ENCODE measurements at regions not wholly inside any gene's neighbourhood (a gene's known extent, or its start where the extent isn't known, plus 50 kb on each side); places are given as distances from the start of the nearest gene placed in this dataset.

DNA sequence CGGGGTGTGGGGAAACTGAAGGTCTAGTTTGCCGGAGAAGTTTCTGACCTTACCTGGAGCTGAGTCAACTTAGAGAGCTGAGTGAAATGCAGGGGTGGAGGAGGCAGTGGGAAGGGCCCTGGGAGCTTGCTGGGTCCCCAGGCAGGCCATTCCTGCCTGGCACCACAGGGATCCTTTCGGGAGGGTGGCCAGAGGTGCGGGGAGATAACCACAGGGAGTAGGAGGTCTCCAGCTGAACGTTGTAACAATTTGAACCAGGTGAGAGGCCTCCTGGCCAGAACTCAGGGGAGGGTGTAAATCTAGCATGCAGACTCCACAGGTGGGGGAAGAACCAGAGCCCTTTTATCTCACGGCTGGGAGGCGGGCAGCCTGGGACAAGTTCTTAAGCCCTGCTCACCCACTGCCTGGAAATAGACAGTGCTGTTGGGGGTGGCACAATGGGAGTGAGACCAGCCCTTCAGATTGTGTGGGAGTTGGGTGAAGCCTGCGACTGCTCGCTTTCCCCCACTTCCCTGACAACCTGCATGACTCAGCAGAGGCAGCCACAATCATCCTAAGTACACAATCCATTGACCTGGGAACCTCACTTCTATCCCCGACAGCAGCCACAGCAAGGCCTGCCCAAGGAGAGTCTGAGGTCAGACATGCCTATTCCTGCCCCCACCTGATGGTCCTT lies 247.4 kb downstream of the ADGRA3 start:
- Histone ChIP-seq H4K20me1 (replicated peaks; ENCODE audit: control insufficient read depth, insufficient read depth, low read length) (no peaks in the 10 kb centered on the region), H3K9me1 (ENCODE audit: control insufficient read depth, insufficient read depth, low read length) (no peaks in the 10 kb centered on the region), H3K4me3 (no peak overlapping the region), H3K9ac (ENCODE audit: insufficient read depth in 1 of 2, low read depth in 2 of 2, low read length in 2 of 2) (no peak overlapping the region), H2AFZ (ENCODE audit: low read depth, low read length) (no peak overlapping the region), H3K4me1 (replicated peaks in 1 of 2; ENCODE audit: control insufficient read depth in 2 of 2, insufficient read depth in 2 of 2, low read length in 2 of 2) (no peaks in the 10 kb centered on the region), H3K36me3 (ENCODE audit: control insufficient read depth, insufficient read depth, low read length) (no peaks in the 10 kb centered on the region), H3K27me3 (ENCODE audit: control insufficient read depth in 2 of 2, insufficient read depth in 2 of 2, low read length in 2 of 2) (no peaks in the 10 kb centered on the region), H3K9me3 (replicated peaks; ENCODE audit: control insufficient read depth, insufficient read depth, low read depth, low read length) (0 out of 2 replicates have a peak, but pooled peaks cover 1% of the 10 kb centered on the region), H3K79me2 (ENCODE audit: control insufficient read depth, insufficient read depth, low read length) (no peaks in the 10 kb centered on the region), H3K4me2 (ENCODE audit: insufficient read depth, low read length) (no peak overlapping the region), H3K27ac (ENCODE audit: extremely low read depth, low read depth, low read length) (no peak overlapping the region)
- in situ Hi-C loops (cut with MboI) = no loop called here
- intact Hi-C loops (cut with micrococcal nuclease) = no loop called here
- no TSS peak for BruUV-seq (replicated peaks)
- POLR2A ChIA-PET = no interaction called here
- DNase-seq (ENCODE audit: extremely low read depth in 1 of 4, low spot score in 3 of 4) (no peak), ATAC-seq (no peak), FAIRE-seq (no peak)
- 4% methylated on average over 9 of the region's 10 CpGs for WGBS (ENCODE audit: insufficient coverage, low coverage, missing lambda C conversion rate)
- CTCF ChIA-PET (ENCODE audit: low intra/inter-chr PET ratio) = no interaction called here
- no peak for TF ChIP-seq FOSL1 (tag; conservative IDR thresholded peaks at IDR 0.05)
- TF ChIP-seq, protein P1, sequence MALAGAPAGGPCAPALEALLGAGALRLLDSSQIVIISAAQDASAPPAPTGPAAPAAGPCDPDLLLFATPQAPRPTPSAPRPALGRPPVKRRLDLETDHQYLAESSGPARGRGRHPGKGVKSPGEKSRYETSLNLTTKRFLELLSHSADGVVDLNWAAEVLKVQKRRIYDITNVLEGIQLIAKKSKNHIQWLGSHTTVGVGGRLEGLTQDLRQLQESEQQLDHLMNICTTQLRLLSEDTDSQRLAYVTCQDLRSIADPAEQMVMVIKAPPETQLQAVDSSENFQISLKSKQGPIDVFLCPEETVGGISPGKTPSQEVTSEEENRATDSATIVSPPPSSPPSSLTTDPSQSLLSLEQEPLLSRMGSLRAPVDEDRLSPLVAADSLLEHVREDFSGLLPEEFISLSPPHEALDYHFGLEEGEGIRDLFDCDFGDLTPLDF (CRISPR knock-in tag; IDR thresholded peaks at IDR 0.05) = no peak

DNA sequence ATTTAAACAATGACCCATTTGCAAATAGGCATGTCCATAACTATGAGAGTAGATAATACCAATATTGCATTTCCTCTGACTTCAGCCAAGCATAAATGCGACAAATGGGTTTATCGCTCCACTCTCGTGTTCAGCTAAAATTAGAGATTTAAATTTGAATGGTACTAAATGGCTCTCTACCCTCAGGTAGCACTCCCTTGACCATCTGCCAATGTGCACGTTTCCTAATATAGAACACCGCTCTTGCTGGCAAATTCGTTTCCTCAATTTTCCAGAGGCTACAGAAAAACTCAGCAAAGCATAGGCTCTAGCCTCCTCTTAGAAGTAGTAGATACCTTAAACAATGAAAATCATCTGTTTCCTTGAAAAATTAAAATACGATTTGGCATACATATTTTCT lies 251.6 kb downstream of the ADGRA3 start:
- H3K27ac ChIP-seq (ENCODE audit: extremely low read depth, low read depth, low read length) = no peak overlapping the region
- H3K4me3 ChIP-seq = no peak overlapping the region
- intact Hi-C loops (cut with micrococcal nuclease) (no loop called here), in situ Hi-C loops (cut with MboI) (no loop called here)
- CTCF ChIA-PET (ENCODE audit: low intra/inter-chr PET ratio) = no interaction called here
- H3K36me3 ChIP-seq (ENCODE audit: control insufficient read depth, insufficient read depth, low read length) = no peaks in the 10 kb centered on the region
- no peaks in the 10 kb centered on the region for H4K20me1 ChIP-seq (replicated peaks; ENCODE audit: control insufficient read depth, insufficient read depth, low read length)
- H3K79me2 ChIP-seq (ENCODE audit: control insufficient read depth, insufficient read depth, low read length) = no peaks in the 10 kb centered on the region
- no peak overlapping the region for H3K4me2 ChIP-seq (ENCODE audit: insufficient read depth, low read length)
- H3K9ac ChIP-seq (ENCODE audit: insufficient read depth in 1 of 2, low read depth in 2 of 2, low read length in 2 of 2) = no peak overlapping the region
- POLR2A ChIA-PET = no interaction called here
- BruUV-seq (replicated peaks) = no TSS peak
- FAIRE-seq = no peak
- 0 out of 2 replicates have a peak, but pooled peaks cover 1% of the 10 kb centered on the region for H3K9me3 ChIP-seq (replicated peaks; ENCODE audit: control insufficient read depth, insufficient read depth, low read depth, low read length)
- H2AFZ ChIP-seq (ENCODE audit: low read depth, low read length) = no peak overlapping the region
- under 1% methylated on average over 7 of the region's 7 CpGs for WGBS (ENCODE audit: insufficient coverage, low coverage, missing lambda C conversion rate)
- no peaks in the 10 kb centered on the region for H3K27me3 ChIP-seq (ENCODE audit: control insufficient read depth in 2 of 2, insufficient read depth in 2 of 2, low read length in 2 of 2)
- DNase-seq (ENCODE audit: extremely low read depth in 1 of 4, low spot score in 3 of 4) = no peak
- H3K9me1 ChIP-seq (ENCODE audit: control insufficient read depth, insufficient read depth, low read length) = no peaks in the 10 kb centered on the region
- ATAC-seq = no peak
- H3K4me1 ChIP-seq (replicated peaks in 1 of 2; ENCODE audit: control insufficient read depth in 2 of 2, insufficient read depth in 2 of 2, low read length in 2 of 2) = no peaks in the 10 kb centered on the region
- no peak for TF ChIP-seq HOXB6 (CRISPR knock-in tag; IDR thresholded peaks at IDR 0.05; ENCODE audit: borderline replicate concordance)
- TF ChIP-seq, protein P2, sequence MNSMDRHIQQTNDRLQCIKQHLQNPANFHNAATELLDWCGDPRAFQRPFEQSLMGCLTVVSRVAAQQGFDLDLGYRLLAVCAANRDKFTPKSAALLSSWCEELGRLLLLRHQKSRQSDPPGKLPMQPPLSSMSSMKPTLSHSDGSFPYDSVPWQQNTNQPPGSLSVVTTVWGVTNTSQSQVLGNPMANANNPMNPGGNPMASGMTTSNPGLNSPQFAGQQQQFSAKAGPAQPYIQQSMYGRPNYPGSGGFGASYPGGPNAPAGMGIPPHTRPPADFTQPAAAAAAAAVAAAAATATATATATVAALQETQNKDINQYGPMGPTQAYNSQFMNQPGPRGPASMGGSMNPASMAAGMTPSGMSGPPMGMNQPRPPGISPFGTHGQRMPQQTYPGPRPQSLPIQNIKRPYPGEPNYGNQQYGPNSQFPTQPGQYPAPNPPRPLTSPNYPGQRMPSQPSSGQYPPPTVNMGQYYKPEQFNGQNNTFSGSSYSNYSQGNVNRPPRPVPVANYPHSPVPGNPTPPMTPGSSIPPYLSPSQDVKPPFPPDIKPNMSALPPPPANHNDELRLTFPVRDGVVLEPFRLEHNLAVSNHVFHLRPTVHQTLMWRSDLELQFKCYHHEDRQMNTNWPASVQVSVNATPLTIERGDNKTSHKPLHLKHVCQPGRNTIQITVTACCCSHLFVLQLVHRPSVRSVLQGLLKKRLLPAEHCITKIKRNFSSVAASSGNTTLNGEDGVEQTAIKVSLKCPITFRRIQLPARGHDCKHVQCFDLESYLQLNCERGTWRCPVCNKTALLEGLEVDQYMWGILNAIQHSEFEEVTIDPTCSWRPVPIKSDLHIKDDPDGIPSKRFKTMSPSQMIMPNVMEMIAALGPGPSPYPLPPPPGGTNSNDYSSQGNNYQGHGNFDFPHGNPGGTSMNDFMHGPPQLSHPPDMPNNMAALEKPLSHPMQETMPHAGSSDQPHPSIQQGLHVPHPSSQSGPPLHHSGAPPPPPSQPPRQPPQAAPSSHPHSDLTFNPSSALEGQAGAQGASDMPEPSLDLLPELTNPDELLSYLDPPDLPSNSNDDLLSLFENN (IDR thresholded peaks at IDR 0.05; ENCODE audit: low read depth in 2 of 2, low read length in 2 of 2) = no peak
- TF ChIP-seq ESRRB (CRISPR knock-in tag; IDR thresholded peaks at IDR 0.05; ENCODE audit: borderline replicate concordance) = no peak
- no peak for TF ChIP-seq ZNF57 (CRISPR knock-in tag; IDR thresholded peaks at IDR 0.05)
- no peak for TF ChIP-seq PHTF2 (CRISPR knock-in tag; IDR thresholded peaks at IDR 0.05)
- TF ChIP-seq MED1 (CRISPR knock-in tag; IDR thresholded peaks at IDR 0.05; ENCODE audit: borderline replicate concordance) = no peak
- no peak for TF ChIP-seq CREBBP (IDR thresholded peaks at IDR 0.05; ENCODE audit: low read depth, low read length)
- TF ChIP-seq BCOR (IDR thresholded peaks at IDR 0.05) = no peak
- no peak for TF ChIP-seq CHD2 (IDR thresholded peaks at IDR 0.05; ENCODE audit: low read depth, low read length)
- TF ChIP-seq HMG20A (CRISPR knock-in tag; conservative IDR thresholded peaks at IDR 0.05) = no peak
- no peak for TF ChIP-seq SMARCB1 (IDR thresholded peaks at IDR 0.05; ENCODE audit: insufficient read length, low read depth)

Data from K562 (cell line).